NCI-H1092 treated with DMSO at 0.1 percent for 48 hours (cell line): ENCODE measurements at regions not wholly inside any gene's neighbourhood (a gene's known extent, or its start where the extent isn't known, plus 50 kb on each side); places are given as distances from the start of the nearest gene placed in this dataset.
A peak's percentile ranks its signal among the peaks of the same experiment; 100 is the strongest.
"Not testable (repeated sequence)": the region's sequence is repeated elsewhere in the genome, so short reads cannot be mapped to it uniquely, and the experiment has no call there.

Experiments used
- DNase-seq: peaks from one replicate; lab custom pipeline; 2025; lab: John Stamatoyannopoulos, UW

DNA sequence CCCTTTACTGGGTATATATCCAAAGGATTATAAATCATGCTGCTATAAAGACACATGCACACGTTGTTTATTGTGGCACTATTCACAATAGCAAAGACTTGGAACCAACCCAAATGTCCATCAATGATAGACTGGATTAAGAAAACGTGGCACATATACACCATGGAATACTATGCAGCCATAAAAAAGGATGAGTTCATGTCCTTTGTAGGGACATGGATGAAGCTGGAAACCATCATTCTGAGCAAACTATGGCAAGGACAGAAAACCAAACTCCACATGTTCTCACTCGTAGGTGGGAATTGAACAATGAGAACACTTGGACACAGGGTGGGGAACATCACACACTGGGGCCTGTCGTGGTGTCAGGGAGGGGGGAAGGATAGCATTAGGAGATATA, 59.2 kb downstream of the CXorf49B start:
- DNase-seq = not testable (repeated sequence)

DNA sequence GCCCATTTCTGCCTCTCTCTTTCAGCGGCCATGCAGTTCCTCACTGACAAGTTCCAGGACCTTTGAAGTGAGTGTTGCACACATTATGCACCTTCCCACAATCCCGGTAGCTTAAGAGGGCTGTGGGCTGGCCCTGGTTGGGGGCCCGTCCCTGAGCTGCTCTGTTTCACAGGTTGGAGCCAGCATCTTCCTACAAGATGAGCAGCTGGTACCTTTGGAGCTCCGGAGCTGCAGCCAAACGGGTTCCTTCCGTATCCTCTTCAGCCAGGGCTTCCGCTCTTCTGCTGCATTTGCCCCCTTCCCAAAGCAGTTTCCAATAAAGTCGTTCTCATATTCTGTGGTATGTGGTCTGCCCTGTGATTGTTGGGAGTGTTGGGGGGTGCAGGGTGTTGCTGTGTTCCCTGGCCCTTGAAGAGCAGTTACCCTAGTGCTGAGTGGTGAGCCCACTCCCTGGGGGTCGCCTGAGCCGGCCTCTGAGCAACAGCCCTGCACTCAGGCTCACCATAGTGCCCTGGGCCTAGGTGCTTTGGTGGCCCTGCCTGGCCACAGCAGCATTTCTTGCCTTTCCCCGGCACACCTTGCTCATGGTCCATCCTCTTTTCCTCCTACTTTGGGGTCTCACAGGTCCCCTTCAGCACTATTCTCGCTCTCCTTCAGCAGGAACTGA, 60.4 kb downstream of the CXorf49B start:
- DNase-seq = no peak

DNA sequence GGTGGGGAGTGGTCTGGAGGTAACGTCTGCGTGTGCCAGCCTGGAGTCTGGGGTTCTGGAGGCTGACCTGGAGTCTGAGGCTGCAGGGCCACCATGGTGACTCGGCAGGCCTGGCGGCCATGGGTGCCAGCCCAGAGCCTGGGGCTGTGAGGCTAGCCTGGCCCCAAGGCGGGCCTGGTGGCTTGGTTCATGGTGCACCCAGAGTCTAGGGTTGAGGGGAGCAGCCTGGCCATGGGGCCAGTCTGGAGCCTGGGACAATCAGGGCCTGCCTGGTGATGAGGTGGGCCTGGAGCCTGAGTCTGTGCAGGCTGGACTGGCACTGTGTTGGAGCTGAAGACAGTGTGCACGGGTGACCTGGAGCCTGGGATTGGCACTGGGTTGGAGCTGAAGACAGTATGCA, 64.9 kb downstream of the CXorf49B start:
- DNase-seq = no peak

DNA sequence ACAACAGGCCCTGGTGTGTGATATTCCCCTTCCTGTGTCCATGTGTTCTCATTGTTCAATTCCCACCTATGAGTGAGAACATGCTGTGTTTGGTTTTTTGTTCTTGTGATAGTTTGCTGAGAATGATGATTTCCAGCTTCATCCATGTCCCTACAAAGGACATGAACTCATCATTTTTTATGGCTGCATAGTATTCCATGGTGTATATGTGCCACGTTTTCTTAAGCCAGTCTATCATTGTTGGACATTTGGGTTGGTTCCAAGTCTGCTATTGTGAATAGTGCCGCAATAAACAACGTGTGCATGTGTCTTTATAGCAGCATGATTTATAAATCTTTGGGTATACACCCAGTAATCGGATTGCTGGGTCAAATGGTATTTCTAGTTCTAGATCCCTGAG, 72.6 kb upstream of the NHSL2 start:
- DNase-seq = not testable (repeated sequence)

DNA sequence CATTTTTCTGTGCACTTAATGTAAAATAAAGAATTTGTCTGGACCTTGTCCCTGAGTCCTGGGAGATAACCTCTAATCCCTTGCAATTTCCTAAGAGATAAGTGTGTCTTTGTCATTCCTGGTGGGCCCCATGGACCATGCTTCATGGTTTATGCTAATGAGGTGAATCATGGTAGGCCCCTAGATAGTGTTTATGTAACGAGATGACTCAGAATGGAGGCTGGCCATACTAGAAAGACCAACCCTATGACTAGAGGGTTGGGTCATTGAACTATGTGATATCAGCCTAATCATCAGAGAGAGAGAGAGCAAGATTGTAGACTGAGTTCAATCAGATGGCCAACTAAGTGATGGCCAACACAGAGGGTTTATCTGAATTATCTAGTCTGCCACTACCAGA, 64.2 kb upstream of the NHSL2 start:
- DNase-seq = no peak

DNA sequence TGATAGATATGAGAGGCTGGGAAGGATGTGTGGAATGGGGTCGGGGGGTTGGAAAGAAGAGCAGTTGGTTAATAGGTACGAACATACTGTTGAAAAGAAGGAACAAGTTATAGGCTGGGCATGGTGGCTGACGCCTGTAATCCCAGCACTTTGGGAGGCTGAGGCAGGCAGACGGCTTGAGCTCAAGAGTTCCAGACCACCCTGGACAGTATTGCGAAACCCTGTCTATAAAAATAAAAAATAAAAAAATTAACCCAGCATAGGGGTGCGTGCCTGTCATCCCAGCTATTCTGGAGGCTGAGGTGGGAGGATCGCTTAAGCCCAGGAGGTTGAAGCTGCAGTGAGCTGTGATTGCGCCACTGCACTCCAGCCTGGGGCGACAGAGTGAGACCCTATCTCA, 58.5 kb upstream of the NHSL2 start:
- no peak for DNase-seq

DNA sequence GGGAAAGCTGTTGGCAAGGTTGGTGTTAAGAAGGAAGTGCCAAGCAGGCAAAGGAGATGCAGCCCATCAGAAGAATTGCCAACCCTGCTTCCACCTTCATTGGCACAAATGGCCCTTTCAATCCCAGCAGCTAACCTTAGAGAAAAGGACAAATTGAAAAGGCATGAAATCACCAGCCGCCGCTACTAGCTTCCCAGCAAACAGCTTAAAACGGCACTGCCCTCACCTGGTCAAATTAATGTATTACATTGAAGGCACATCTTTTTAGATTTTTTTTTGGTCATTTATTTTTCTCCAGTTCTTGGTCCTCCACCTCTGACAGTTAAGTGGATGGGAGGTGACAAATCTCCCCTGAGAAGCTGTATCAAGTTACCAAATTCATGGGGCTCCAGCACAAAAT, 51.0 kb upstream of the NHSL2 start:
- peak; percentile 41 for DNase-seq
